Astrocyte of the cerebellum (primary cell): ENCODE measurements at regions not wholly inside any gene's neighbourhood (a gene's known extent, or its start where the extent isn't known, plus 50 kb on each side); places are given as distances from the start of the nearest gene placed in this dataset.

ENCODE experiments used
- DNase-seq: peaks from one replicate; pipeline ENCODE4 v3.0.0-alpha.2; 2011; ENCODE audit warnings: low read depth
- H3K4me3 ChIP-seq: 2 replicates; pipeline ENCODE4 v1.5.1; 2011; ENCODE audit warnings: mild to moderate bottlenecking, low read depth, low read length, moderate library complexity
- in situ Hi-C: cut with HindIII; loops from 2 replicates; pipeline ENCODE4 v1.10.0; 2017; ENCODE audit warnings: low sequenced_read_pairs
- TF ChIP-seq, protein P1 (sequence below): IDR thresholded peaks from 2 replicates; pipeline ENCODE4 v1.5.1; 2012; ENCODE audit warnings: low read length, low read depth, moderate library complexity, mild to moderate bottlenecking; ENCODE audit errors: missing control alignments

DNA sequence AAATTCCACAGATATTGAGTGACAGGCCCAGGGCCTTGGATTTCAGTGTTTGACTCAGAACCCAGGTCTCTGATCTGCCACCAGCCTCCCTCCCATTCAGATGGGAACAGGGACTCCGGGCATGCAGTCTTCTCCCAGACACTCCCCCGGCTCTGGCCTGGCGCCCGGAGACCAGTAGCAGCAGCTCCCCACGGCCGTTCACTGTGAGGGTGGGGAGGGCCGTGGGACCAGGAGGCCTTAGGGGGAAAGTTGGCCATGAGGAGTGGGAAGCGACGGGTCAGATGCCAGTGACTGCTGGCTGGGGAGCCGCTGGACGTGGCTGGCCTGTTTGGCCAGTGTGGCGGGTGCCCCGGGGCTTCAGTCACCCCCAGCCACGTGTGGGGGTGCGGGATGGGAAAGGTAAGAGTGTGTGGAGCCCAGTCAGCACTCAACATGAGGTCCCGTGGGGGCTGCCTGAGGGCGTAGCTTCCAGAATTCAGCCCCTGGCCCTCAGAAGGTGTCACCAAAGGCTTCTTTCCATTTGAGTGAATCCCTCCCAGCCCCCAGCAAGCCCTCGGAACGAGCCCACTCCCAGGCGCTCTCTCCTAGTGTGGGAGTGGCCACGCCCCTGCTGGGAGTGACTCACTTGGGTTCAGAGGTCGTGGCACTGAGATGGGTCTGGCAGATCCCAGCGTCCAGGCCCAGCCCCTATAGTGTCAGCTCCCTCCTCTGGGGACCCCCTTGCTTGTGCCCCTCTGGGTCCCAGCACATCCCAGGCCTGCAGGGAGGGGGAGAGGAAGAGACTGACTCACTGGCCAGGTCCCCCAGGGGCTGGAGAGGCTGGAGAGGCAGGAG lies 309.4 kb downstream of the SEC14L1 start:
- TF ChIP-seq, protein P1, sequence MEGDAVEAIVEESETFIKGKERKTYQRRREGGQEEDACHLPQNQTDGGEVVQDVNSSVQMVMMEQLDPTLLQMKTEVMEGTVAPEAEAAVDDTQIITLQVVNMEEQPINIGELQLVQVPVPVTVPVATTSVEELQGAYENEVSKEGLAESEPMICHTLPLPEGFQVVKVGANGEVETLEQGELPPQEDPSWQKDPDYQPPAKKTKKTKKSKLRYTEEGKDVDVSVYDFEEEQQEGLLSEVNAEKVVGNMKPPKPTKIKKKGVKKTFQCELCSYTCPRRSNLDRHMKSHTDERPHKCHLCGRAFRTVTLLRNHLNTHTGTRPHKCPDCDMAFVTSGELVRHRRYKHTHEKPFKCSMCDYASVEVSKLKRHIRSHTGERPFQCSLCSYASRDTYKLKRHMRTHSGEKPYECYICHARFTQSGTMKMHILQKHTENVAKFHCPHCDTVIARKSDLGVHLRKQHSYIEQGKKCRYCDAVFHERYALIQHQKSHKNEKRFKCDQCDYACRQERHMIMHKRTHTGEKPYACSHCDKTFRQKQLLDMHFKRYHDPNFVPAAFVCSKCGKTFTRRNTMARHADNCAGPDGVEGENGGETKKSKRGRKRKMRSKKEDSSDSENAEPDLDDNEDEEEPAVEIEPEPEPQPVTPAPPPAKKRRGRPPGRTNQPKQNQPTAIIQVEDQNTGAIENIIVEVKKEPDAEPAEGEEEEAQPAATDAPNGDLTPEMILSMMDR, result no peak
- peak overlapping the region; percentile 45 for H3K4me3 ChIP-seq
- no peak for DNase-seq
- in situ Hi-C loops, result loop anchor here (10.0 to 25.0 kb wide), 2 partner anchors 125 to 338 kb away; no protein-coding TSS in a partner anchor

DNA sequence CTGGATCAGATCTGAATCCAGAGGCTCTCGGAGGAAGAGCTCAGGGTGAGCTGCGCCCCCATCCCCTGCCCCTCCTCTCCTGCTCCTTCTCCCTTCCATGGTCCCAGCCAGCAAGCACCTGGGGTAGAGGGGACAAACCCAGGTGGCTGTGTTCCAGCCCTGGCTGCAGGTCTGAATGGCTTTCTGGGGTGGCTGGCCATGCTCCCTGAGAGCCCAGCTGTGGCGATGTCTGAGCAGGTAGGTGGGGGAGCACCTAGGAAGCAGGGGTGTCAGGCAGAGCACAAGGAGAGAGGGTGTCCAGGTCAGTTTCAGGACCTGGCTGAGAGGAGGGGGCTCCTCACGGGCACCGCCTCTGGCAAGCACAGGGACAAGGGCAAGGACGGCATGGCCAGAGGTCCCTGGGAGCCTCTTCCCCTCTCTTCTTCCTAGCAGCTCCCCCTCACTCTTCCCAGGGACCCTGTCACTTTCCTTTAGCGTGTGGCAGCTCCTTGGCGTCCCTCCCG lies 310.0 kb downstream of the SEC14L1 start:
- no peak for DNase-seq
- TF ChIP-seq, protein P1, result no peak
- in situ Hi-C loops, result loop anchor here (25.0 kb wide), 1 partner anchor 338 kb away; no protein-coding TSS in a partner anchor
- H3K4me3 ChIP-seq, result peak overlapping the region; percentile 45

DNA sequence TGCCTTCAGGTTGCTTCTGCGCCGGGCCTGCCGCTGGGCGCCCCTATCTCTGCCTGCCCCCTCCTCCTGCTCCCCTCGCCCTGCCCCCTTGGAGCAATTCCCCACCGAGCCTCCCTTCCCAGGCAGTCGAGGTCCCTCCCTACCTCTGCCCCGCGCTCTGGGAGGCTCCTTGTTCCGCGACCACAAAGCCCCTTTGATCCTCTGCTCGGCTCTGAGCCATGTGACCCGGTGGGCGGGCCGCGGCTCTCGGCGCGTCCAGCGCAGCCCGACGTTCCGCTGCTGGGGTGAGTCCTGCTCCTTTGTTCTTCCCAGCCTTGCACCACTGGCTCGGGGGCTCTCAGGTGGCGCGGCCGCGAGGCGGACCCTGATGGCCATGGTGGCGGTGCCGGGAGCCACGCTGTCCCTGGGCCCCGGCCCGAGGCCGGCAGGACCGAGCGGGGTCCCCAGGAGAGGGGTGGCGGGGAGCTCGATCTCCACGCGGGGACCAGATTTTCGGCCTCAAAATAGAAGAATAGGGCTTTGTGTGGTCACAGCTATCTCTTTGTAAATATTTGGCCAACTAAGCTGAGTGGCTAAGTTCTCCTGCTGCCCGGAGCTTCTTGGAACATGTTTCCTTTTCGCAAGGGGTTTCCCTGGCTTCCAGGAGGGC lies 310.6 kb downstream of the SEC14L1 start:
- TF ChIP-seq, protein P1, result no peak
- in situ Hi-C loops, result loop anchor here (25.0 kb wide), 1 partner anchor 339 kb away; no protein-coding TSS in a partner anchor
- H3K4me3 ChIP-seq, result peak overlapping the region; percentile 45
- peak; percentile 68 for DNase-seq

DNA sequence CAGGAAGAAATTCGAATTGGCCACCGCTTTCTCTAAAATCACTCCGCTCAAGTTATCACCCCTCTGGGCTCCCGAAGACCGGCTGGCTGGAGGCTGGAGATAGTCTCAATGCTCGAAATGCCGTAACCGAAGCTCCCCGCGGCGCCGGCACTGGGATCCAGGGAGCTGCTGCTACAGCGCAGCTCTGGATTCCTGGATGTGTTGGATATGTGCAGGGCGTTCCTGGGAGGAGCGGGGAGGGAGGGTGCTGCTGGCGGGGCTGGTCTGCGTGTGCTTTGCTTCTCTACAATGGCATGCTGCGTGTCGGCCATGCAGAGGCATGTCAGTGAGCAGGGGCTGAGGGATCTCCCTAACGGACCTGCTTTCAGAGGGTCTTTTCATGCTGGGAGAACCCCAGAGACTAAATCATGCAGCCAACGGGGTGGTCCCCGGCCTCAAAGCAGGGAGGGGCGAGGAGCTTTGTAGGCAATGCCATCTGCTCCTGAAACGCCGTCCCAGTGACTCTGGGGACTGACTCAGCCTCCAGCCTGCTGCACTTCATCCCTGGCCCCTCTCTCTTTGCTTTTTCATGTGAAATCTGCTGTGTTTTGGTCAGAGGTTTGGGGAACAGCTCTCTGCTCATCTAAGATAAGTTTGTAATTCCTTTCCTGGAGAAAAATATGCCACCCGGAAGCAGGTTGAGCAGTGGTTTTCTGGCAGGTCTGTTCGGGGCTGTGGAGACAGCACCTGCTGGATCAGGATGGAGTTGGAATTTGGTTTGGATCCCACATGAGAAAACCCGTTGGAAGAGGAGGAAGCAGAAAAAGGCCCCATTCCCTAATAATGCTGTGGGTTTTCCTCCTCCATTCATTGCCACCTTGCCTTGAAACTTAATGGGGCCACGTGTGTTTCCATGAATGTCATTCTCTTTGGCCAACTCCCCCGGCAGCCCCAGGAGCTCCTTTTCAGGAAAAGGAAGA lies 311.4 kb downstream of the SEC14L1 start:
- in situ Hi-C loops, result loop anchor here (25.0 kb wide), 1 partner anchor 340 kb away; no protein-coding TSS in a partner anchor
- TF ChIP-seq, protein P1, result no peak
- DNase-seq, result no peak
- peak overlapping the region; percentile 45 for H3K4me3 ChIP-seq

DNA sequence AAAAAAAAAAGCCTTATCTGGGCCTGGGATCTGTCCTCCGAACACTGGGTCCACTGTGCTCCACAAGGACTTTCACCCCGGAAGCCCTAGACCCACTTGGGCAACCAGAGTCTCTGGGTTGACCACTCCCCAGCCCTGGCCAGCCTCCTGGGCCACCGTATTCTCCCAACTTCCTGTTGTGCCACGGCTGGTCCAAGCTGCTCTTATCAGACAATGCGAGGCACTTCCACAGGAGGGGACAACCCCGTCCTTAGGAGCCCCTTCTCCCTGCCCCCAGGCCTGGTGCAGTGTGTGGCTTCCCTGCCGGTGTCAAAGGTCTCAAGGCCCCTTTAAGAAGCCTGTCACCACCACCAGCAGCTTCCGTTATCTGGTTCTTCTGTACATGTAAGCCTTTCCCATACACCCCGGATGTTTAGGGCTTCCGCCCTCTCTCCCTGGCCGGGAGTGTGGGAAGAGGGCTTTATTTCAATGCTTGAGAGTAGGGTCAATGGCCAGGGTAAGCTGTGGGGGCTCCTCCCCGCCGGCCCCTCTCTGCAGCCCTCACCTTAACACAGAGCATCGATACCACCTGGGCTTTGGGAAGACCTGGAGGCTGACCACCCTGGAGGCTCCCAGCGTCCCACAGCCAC lies 313.0 kb downstream of the SEC14L1 start:
- in situ Hi-C loops, result loop anchor here (25.0 kb wide), 1 partner anchor 341 kb away; no protein-coding TSS in a partner anchor
- DNase-seq, result no peak
- TF ChIP-seq, protein P1, result no peak
- no peak overlapping the region for H3K4me3 ChIP-seq
